ENCODE measurements at regions not wholly inside any gene's neighbourhood (a gene's known extent, or its start where the extent isn't known, plus 50 kb on each side); places are given as distances from the start of the nearest gene placed in this dataset.

DNA sequence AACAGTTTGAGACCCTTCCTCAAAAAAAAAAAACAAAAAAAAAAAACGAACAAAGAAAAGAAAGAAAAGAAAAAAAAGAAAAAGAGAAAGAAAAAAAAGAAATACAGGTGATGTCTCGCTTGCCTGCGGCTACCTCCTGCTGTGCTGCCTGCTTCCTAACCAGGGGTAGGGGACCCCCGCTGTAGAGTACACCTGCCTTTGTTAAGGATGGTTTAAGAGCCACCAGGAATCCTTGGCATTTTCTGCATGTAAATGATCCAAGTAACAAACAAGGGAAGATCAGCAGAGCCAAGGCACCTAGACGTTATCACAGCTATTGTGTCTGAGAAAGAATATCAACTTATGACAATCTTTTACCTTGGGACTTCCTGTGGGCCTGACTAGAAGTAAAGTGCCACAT, 856.8 kb upstream of the GCFC2 start:
- TF ChIP-seq CTCF (IDR thresholded peaks at IDR 0.05) (no peak), ZFX (IDR thresholded peaks at IDR 0.05; ENCODE audit: borderline replicate concordance) (no peak)
